ENCODE measurements at regions not wholly inside any gene's neighbourhood (a gene's known extent, or its start where the extent isn't known, plus 50 kb on each side); places are given as distances from the start of the nearest gene placed in this dataset.

DNA sequence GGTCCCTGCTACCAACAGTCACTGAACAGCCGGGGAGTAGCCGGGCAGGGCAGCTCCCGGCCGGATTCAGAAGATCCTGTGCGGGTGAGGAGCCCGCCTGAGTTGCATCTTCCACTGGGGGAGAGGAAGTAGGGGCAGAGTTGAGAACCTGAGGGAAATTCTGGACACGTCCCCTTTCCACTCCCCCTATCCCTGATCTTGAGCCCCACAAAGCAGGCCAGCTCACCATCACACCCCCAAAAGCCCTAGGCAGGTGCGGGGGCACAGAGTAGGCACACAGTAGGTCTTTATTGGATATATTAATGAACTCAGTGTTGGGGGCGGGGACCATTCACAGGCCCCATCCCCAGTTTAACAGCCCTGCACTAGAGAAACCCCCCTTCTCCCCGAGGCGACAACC is 81.9 kb upstream of the UXS1 start:
- 94% methylated on average over 10 of the region's 11 CpGs for WGBS
- DNase-seq (ENCODE audit: low spot score in 2 of 2), result no peak
- H3K4me3 ChIP-seq, result no peak overlapping the region
- TF ChIP-seq, protein P1, sequence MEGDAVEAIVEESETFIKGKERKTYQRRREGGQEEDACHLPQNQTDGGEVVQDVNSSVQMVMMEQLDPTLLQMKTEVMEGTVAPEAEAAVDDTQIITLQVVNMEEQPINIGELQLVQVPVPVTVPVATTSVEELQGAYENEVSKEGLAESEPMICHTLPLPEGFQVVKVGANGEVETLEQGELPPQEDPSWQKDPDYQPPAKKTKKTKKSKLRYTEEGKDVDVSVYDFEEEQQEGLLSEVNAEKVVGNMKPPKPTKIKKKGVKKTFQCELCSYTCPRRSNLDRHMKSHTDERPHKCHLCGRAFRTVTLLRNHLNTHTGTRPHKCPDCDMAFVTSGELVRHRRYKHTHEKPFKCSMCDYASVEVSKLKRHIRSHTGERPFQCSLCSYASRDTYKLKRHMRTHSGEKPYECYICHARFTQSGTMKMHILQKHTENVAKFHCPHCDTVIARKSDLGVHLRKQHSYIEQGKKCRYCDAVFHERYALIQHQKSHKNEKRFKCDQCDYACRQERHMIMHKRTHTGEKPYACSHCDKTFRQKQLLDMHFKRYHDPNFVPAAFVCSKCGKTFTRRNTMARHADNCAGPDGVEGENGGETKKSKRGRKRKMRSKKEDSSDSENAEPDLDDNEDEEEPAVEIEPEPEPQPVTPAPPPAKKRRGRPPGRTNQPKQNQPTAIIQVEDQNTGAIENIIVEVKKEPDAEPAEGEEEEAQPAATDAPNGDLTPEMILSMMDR (IDR thresholded peaks at IDR 0.05), result no peak
- TF ChIP-seq POLR2A (IDR thresholded peaks at IDR 0.05) (no peak), EP300 (IDR thresholded peaks at IDR 0.05) (no peak), POLR2AphosphoS5 (IDR thresholded peaks at IDR 0.05) (no peak)
- no peak overlapping the region for H3K27ac ChIP-seq
- H3K27me3 ChIP-seq, result no peaks in the 10 kb centered on the region
- no peaks in the 10 kb centered on the region for H3K36me3 ChIP-seq
- no peaks in the 10 kb centered on the region for H3K4me1 ChIP-seq
- no peaks in the 10 kb centered on the region for H3K9me3 ChIP-seq

DNA sequence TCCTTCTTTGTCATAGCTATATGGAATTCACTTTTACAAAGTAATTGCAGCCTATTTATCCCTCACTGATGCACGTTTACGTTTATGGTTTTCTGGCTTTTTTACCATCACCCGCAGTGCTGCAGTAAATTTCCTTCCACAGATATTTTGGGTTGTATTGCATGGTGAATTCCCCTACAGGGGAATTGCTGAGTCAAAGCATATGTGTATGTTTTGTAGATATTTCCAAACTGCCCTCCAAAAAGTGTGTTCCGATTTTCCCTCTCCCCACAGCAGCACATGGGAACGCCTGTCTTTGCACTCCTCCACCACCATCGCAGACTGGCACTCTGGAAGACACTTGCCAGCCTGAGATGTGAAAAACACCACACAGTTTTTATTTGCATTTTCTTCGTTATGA is 80.6 kb upstream of the UXS1 start:
- no peak for DNase-seq (ENCODE audit: low spot score in 2 of 2)
- WGBS, result 73% methylated on average over 7 of the region's 7 CpGs
- H3K9me3 ChIP-seq, result no peaks in the 10 kb centered on the region

DNA sequence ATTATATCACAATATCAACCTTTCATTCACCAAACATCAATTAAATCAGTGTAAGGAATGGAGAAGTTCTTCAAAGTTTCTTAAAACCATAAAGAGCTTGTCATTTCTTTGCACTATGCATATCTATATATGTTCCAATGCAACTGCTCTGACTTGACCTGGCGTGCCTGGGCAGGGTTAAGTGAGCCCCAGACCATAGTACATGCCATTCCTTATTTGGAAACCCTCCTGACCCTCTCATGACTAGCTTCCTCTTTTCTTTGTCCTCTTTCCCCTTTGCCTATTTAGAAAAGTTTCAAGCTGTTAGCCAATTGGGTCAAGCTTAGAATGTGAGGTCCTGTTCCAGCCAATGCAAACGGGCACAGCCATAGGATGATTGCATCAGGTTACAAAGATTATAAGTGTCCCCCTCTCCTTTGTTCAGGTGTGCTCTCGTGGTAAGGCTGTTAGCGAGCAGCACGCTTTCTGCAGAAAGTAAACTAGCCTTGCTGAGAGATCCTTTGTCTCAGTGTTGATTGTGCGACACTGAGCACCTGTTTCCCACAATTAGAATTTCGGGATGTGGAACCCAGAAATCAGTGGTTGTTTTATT is 78.2 kb upstream of the UXS1 start:
- H3K36me3 ChIP-seq, result no peaks in the 10 kb centered on the region
- TF ChIP-seq EP300 (IDR thresholded peaks at IDR 0.05), result no peak
- TF ChIP-seq, protein P1 (IDR thresholded peaks at IDR 0.05), result no peak
- WGBS, result 74% methylated on average over 7 of the region's 7 CpGs

More for the DNA sequence above, 80.6 kb upstream of the UXS1 start:
- Histone ChIP-seq H3K36me3 (no peaks in the 10 kb centered on the region), H3K27ac (no peak overlapping the region), H3K4me1 (peaks cover 10% of the 10 kb centered on the region), H3K4me3 (no peak overlapping the region), H3K27me3 (no peaks in the 10 kb centered on the region)
- TF ChIP-seq, protein P1 (IDR thresholded peaks at IDR 0.05), result no peak
- TF ChIP-seq POLR2A (IDR thresholded peaks at IDR 0.05), result no peak

DNA sequence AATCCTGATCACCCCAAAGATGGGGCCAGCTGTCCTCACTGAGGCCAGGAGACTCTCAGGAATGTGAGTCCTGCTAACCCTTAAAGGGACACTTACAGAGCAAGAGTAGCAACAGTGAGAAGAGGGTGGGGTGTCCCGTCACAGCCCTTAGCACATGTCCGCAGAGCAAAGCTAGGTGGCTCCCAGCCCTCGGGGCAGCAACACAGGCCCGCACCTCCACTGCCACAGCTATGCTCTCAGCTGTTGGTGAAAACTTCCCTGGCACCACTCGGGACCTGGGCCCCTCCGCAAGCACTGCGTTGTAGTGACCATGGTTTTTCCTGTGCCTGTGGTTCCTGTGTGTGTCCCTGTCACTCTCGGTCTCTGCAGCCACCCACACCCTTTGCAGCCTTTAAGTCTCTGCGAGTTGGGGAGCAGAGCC is 76.4 kb upstream of the UXS1 start:
- peaks cover 14% of the 10 kb centered on the region for H3K4me1 ChIP-seq
- no peak overlapping the region for H3K27ac ChIP-seq
- WGBS, result 71% methylated on average over 6 of the region's 9 CpGs
- peak overlapping the region; percentile 48 for H3K4me3 ChIP-seq
- DNase-seq (ENCODE audit: low spot score in 2 of 2), result peak in 1 of 2 donors; percentile 76
- H3K9me3 ChIP-seq, result no peaks in the 10 kb centered on the region
- no peaks in the 10 kb centered on the region for H3K27me3 ChIP-seq
- TF ChIP-seq EP300 (IDR thresholded peaks at IDR 0.05), result no peak
- TF ChIP-seq, protein P1 (IDR thresholded peaks at IDR 0.05), result no peak
- no peak for TF ChIP-seq POLR2A (IDR thresholded peaks at IDR 0.05)
- TF ChIP-seq POLR2AphosphoS5 (IDR thresholded peaks at IDR 0.05), result no peak
- H3K36me3 ChIP-seq, result no peaks in the 10 kb centered on the region

More for the DNA sequence above, 78.2 kb upstream of the UXS1 start:
- Histone ChIP-seq H3K4me1 (peaks cover 14% of the 10 kb centered on the region), H3K4me3 (no peak overlapping the region), H3K27ac (no peak overlapping the region), H3K9me3 (no peaks in the 10 kb centered on the region), H3K27me3 (no peaks in the 10 kb centered on the region)
- peak in 1 of 2 donors; percentile 18 for DNase-seq (ENCODE audit: low spot score in 2 of 2)

DNA sequence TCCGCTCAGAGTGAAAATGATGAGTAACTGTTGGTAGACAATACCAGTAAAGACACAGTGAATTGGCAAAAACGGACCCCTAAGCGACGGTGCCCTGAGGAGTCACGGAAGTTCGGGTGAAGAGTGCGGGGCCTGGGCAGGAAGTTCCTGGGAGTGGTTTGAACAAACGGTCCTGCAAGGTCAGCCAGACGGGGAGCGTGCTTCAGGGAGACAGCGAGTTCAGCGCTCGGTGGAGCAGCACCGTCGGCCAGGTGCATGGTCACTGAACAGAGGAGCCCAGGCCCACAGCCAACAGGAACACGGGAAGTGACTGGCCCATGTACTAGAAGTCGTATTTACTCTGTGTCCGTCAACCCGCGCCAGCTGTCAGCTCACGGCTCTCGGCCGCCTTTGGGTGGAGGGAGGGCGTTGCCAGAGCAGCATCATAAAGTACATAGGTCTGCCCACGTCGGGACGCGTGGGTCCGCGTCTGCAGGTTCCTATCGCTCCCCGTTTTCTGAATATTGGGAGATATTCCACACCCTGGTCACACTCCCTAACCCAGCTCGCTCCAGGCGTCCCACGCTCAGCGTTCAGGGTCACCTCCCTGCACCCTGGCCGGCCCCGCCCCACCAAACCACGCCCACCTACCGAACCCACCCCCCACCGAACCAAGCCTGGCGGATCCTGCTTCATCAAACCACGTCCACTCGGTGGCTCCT is 75.6 kb upstream of the UXS1 start:
- H3K9me3 ChIP-seq, result no peaks in the 10 kb centered on the region
- TF ChIP-seq EP300 (IDR thresholded peaks at IDR 0.05) (no peak), POLR2AphosphoS5 (IDR thresholded peaks at IDR 0.05) (no peak), POLR2A (IDR thresholded peaks at IDR 0.05) (no peak)
- TF ChIP-seq, protein P1 (IDR thresholded peaks at IDR 0.05), result no peak
- peak overlapping the region; percentile 48 for H3K4me3 ChIP-seq
- WGBS, result 11% methylated on average over 36 of the region's 44 CpGs
- DNase-seq (ENCODE audit: low spot score in 2 of 2), result peak; percentile 60 to 79
- H3K27ac ChIP-seq, result no peak overlapping the region
- H3K4me1 ChIP-seq, result peaks cover 14% of the 10 kb centered on the region
- no peaks in the 10 kb centered on the region for H3K36me3 ChIP-seq
- H3K27me3 ChIP-seq, result no peaks in the 10 kb centered on the region

Measured in suprapubic skin (tissue), 4 donors.